ENCODE measurements at regions not wholly inside any gene's neighbourhood (a gene's known extent, or its start where the extent isn't known, plus 50 kb on each side); places are given as distances from the start of the nearest gene placed in this dataset.

- TF ChIP-seq POLR2AphosphoS5 (IDR thresholded peaks at IDR 0.05; ENCODE audit: insufficient read depth in 1 of 2, low read depth in 1 of 2) = no peak
- TF ChIP-seq, protein P1, sequence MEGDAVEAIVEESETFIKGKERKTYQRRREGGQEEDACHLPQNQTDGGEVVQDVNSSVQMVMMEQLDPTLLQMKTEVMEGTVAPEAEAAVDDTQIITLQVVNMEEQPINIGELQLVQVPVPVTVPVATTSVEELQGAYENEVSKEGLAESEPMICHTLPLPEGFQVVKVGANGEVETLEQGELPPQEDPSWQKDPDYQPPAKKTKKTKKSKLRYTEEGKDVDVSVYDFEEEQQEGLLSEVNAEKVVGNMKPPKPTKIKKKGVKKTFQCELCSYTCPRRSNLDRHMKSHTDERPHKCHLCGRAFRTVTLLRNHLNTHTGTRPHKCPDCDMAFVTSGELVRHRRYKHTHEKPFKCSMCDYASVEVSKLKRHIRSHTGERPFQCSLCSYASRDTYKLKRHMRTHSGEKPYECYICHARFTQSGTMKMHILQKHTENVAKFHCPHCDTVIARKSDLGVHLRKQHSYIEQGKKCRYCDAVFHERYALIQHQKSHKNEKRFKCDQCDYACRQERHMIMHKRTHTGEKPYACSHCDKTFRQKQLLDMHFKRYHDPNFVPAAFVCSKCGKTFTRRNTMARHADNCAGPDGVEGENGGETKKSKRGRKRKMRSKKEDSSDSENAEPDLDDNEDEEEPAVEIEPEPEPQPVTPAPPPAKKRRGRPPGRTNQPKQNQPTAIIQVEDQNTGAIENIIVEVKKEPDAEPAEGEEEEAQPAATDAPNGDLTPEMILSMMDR (IDR thresholded peaks at IDR 0.05) = no peak
- no peak for TF ChIP-seq POLR2A (IDR thresholded peaks at IDR 0.05)
These were observed 249.7 kb upstream of the OSR1 start for GRCh38 chr2:19607931-19608771.

Data from vagina (tissue), 2 donors.